UCSD-AML1 (cell line): ENCODE measurements at regions not wholly inside any gene's neighbourhood (a gene's known extent, or its start where the extent isn't known, plus 50 kb on each side); places are given as distances from the start of the nearest gene placed in this dataset.
"Not testable (repeated sequence)": the region's sequence is repeated elsewhere in the genome, so short reads cannot be mapped to it uniquely, and the experiment has no call there.

Source experiments
- DNase-seq: peaks from one replicate; lab custom pipeline; 2025; ENCODE audit not compliant: unreplicated experiment; lab: John Stamatoyannopoulos, UW

GRCh38 chr1:109857702-109858101 lies 52.9 kb upstream of the CSF1 start:
- not testable (repeated sequence) for DNase-seq

DNA sequence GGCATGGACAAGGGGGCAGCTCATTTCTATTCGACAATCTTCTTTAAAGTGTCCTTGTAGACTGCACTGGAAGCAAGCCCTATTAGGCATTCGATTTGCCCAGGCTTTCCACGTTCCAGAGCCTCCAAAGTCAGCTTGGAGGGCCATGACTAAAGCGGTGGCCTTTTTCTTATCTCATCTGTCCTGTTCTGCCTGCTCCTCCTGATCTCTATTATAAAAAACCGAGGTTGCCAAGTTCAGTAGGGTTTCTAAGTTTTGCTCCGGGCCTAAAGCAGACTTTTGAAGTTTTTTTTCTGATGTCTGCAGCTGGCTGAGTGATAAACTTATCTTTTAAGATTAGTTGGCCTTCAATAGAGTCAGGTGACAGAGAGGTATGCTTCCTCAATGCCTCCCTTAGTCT lies 54.7 kb upstream of the CSF1 start:
- DNase-seq = not testable (repeated sequence)

DNA sequence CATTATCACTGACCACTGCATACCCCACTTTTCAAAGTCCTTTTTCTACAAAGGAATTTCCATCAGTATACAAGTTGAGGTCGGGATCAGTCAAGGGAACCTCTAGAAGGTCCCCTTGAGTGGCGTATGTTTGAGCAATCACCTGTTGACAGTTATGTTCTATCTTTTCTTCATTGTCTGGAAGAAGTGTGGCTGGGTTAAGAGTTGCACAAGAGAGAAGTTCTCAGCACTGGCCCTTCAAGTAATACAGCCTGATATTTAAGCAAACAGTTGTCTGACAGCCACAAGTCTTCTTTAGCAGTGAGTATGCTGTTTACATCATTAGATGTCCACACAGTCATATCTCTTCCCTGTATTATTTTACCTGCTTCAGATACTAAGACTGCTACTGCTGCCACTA lies 56.7 kb upstream of the CSF1 start:
- DNase-seq = not testable (repeated sequence)

GRCh38 chr1:109852221-109853015 lies 58.2 kb upstream of the CSF1 start:
- DNase-seq = not testable (repeated sequence)

- no peak for DNase-seq
These were observed 59.8 kb upstream of the CSF1 start for GRCh38 chr1:109850827-109851226.

DNA sequence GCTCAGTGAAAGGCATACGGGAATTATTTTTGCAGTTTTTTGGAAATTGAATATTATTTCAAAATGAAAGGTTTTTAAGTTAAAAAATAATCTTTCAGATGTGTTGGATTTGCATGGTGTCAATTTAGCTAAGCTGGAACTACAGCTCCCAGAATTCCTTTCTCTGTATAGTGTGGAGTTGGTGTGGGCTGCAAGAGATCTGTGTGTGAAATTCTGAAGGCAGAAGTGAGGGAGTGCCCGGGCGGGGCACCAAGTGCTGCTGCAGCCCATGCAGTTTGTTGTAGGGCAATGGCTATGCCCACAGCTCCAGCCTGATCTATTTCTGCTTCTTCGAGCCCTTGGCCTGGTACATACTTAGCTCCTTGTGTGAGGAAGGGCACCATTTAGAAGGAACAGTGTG lies 60.5 kb upstream of the CSF1 start:
- no peak for DNase-seq

GRCh38 chr1:109849655-109850054 lies 61.0 kb upstream of the CSF1 start:
- DNase-seq = no peak

DNA sequence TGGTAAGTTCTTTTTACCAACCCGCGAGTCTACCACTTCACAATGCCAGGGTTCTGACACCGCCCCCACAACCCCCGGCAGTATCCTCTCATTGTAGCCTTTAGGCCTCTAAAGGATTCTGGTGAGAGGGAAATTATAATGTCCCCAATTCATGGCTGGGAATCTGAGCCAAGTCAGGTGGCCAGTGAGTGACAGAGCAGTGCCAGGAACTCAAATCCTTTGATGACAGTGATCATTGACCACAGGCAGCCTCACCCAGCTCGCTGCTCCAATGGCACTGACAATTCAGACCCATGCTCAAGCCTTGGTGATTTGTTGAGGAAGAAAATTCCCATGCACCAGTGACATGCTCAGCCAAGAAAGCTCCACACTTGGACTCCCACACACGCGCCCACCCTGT lies 63.4 kb upstream of the CSF1 start:
- no peak for DNase-seq

DNA sequence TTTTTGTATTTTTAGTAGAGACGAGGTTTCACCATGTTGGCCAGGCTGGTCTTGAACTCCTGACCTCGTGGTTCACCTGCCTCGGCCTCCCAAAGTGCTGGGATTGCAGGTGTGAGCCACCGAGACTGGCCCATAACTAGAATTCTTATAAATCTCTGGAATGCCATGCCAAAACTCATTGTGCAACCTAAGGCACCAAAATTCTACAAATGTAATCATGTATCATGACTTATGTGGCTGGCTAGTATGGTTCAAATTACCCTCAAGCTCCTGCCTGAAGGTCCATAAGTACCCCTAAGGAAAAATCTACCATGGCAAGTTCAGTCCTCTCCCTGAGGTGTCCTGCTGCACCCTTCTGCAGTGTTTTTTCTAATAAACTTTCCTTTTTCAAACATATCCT lies 63.8 kb upstream of the CSF1 start:
- DNase-seq = no peak

GRCh38 chr1:109846162-109846561 lies 64.5 kb upstream of the CSF1 start:
- no peak for DNase-seq

DNA sequence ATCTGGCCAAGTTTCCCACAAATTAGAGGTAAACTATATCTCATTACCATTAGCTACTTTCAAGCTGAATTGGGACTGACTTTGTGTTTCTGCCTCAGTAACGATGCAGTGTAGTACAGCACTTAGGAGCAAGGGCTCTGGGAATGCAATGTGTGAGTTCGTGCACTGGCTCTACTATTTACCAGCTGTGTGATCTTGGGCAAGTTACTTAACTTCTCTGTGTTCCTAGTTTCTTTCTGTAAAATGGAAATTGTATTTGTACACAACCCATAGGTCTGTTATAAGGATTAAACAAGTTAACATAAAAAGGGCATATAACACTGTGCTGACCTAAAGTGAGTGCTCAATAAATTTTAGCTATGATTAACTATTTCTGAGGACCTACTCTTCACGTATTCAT lies 65.0 kb upstream of the CSF1 start:
- DNase-seq = no peak

DNA sequence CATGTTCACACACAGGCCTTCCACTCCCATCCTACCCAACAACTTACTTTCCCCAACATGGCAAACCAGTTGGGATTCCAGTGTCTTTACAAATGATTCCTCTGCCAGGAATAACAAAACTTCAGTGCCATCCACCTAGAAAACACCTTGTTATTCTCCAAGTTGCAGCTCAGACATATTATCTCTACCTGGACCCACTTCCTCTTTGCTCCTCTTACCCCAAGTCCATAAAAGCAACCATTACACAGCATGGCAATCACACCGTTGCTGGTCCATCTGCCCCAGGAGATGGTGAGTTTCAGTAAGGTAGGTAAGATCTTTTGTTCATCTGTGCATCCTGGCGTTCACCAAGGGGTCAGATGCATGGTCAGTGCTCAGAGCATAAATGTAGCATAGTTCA lies 66.0 kb upstream of the CSF1 start:
- no peak for DNase-seq

DNA sequence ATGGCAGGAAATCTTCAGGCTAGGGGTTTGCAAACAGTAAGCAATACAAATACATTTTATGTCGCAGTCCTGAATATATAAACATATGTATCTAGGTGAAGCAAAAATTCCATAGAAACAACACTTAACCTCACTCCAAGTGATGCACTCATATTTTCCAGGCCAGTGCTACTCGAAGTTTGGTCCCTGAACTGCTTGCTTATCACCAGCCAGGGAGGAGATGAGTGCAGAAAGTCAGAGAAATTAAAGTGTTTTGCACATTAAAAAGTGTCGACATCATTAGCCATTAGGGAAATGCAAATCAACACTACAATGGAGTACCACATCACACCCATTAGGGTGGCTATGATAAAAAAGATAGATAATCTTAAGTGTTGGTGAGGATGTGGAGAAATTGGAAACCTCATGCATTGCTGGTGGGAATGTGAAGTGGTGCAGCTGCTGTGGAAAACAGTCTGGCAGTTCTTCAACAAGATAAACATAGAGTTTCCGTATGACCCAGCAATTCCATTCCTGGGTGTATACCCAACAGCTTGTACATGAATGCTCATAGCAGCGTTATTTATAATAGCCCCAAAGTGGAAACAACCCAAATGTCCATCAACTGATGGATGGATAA lies 70.5 kb upstream of the CSF1 start:
- no peak for DNase-seq

- not testable (repeated sequence) for DNase-seq
These were observed 71.4 kb upstream of the CSF1 start for GRCh38 chr1:109839276-109839675.

GRCh38 chr1:109838838-109839240 lies 71.8 kb upstream of the CSF1 start:
- DNase-seq = no peak

- DNase-seq = no peak
These were observed 72.6 kb upstream of the CSF1 start for GRCh38 chr1:109837852-109838570.

- not testable (repeated sequence) for DNase-seq
These were observed 71.9 kb upstream of the EPS8L3 start for GRCh38 chr1:109835645-109836044.

DNA sequence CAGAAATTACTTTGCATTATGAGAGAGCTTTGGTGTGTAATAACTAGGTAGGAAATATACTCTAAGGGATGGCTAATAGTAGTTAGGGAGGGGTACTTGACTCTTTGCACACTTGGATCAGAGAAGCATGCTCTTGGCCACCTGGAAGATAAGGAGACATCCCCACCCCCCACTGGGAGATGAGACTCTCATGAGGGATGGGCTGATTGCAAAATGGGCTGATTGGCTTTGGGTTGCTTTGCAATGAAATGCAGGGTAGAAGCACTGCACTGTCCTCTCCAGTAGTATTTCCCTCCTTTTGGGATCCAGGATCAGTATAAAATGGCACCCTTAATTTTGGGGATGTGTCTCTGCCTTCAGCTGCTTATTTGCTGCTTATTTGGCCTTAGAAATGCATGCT lies 71.2 kb upstream of the EPS8L3 start:
- DNase-seq = no peak

DNA sequence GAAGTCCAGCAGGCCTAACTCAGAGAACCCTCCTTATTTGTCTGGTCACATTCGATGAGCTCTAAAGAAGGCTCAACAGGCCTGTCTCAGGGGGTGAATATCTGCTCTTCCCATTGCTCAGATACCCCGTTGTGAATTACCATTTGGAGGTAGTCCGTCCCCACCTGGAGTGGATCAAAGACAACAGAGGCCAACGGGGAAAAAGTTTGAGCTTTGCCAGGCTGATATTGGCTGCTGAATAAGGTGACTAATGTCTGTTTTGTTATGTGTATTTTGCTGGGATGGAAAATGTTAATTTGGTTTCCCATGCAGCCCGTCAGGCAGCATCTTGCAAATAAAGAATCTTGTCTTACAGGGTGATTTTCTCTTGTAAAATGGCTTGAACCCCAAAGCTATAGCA lies 69.2 kb upstream of the EPS8L3 start:
- DNase-seq = no peak

GRCh38 chr1:109828756-109829505 lies 65.2 kb upstream of the EPS8L3 start:
- DNase-seq = no peak

DNA sequence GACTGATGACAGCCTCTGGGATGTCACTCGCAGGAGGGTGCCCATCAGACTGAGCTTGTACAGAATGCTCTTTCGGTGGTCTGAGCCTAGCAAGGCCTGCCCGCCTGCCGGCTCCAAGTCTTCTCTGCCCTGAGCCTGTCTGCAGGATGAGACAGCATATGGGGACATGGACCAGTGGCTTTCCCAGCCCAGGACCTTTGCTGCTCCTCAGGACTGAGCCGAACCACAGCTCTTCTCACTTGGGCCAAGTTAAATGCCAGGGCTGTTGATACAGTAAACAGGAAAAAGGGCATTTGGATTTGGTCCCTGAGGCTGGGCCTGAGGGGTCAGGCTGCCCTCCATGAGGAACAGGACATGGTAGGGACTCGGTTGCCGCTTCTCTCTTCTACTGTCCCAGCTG lies 64.3 kb upstream of the EPS8L3 start:
- DNase-seq = no peak
